SU-DHL-6 (cell line): ENCODE measurements at regions not wholly inside any gene's neighbourhood (a gene's known extent, or its start where the extent isn't known, plus 50 kb on each side); places are given as distances from the start of the nearest gene placed in this dataset.

Source experiments
- H2AFZ ChIP-seq: fragments of 200-600 bp; sonication (generic); 2 replicates; pipeline ENCODE4 v1.6.1; 2014; ENCODE audit warnings: low read depth, mild to moderate bottlenecking, moderate library complexity, mixed read lengths, antibody characterized with exemption, low read length; ENCODE audit not compliant: severe bottlenecking
- H3F3A ChIP-seq: fragments of 200-600 bp; shearing (Covaris generic); 2 replicates; pipeline ENCODE4 v1.6.0; 2016; ENCODE audit warnings: antibody characterized with exemption, mild to moderate bottlenecking; ENCODE audit not compliant: insufficient read depth
- H3K27ac ChIP-seq: fragments of 200-600 bp; sonication (generic); 2 replicates; pipeline ENCODE4 v1.5.1; 2016; ENCODE audit warnings: low read depth, mild to moderate bottlenecking, low read length, moderate library complexity, mixed read lengths
- H3K27me3 ChIP-seq: fragments of 200-600 bp; sonication (generic), shearing (Covaris generic); 2 replicates; pipeline ENCODE4 v1.6.0; 2014; ENCODE audit warnings: mild to moderate bottlenecking, low read length
- H3K36me3 ChIP-seq: fragments of 200-600 bp; sonication (generic); 2 replicates; pipeline ENCODE4 v1.6.1; 2014; ENCODE audit warnings: mild to moderate bottlenecking, low read length, mixed read lengths
- H3K4me2 ChIP-seq: fragments of 300-600, 200-600 bp; shearing (Covaris generic), sonication (generic); 2 replicates; pipeline ENCODE4 v1.6.0; 2014; ENCODE audit warnings: low read length, low read depth, mild to moderate bottlenecking; ENCODE audit not compliant: poor library complexity, severe bottlenecking
- H3K4me3 ChIP-seq: fragments of 200-600 bp; sonication (generic); 2 replicates; pipeline ENCODE4 v1.5.1; 2014; ENCODE audit warnings: antibody characterized with exemption, low read length, mild to moderate bottlenecking, mixed read lengths; ENCODE audit not compliant: insufficient read depth, poor library complexity, severe bottlenecking
- H3K79me2 ChIP-seq: fragments of 200-600 bp; sonication (generic); 2 replicates; pipeline ENCODE4 v1.6.1; 2014; ENCODE audit warnings: mild to moderate bottlenecking, low read length, moderate library complexity; ENCODE audit not compliant: insufficient read depth
- H3K9ac ChIP-seq: fragments of 200-600 bp; sonication (generic); 2 replicates; pipeline ENCODE4 v1.7.0; 2014; ENCODE audit warnings: mild to moderate bottlenecking, low read length
- H3K9me2 ChIP-seq: fragments of 200-600 bp; sonication (generic); replicated peaks from 2 replicates; pipeline ENCODE4 v1.6.1; 2014; ENCODE audit warnings: low read length; ENCODE audit not compliant: insufficient read depth
- H3K9me3 ChIP-seq: fragments of 200-600 bp; sonication (generic); 2 replicates; pipeline ENCODE4 v1.6.1; 2014; ENCODE audit warnings: low read length, mixed read lengths; ENCODE audit not compliant: insufficient read depth
- H4K20me1 ChIP-seq: fragments of 200-600 bp; sonication (generic); 2 replicates; pipeline ENCODE4 v1.6.1; 2014; ENCODE audit warnings: low read depth, mild to moderate bottlenecking, antibody characterized with exemption, low read length, moderate library complexity, mixed read lengths
- EZH2phosphoT487 ChIP-seq: fragments of 200-600 bp; sonication (generic), shearing (Covaris generic); conservative IDR thresholded peaks from 2 replicates; pipeline ENCODE4 v1.6.1; 2018; ENCODE audit warnings: mild to moderate bottlenecking, antibody characterized with exemption, low read length, moderate library complexity, mixed read lengths
- TF ChIP-seq, protein P1 (sequence below): fragments of 200-600 bp; sonication (generic); IDR thresholded peaks from one replicate; pipeline ENCODE4 v1.5.1; 2017; ENCODE audit warnings: antibody characterized with exemption, mild to moderate bottlenecking, low read length, moderate library complexity; ENCODE audit not compliant: insufficient read depth, poor library complexity, severe bottlenecking

DNA sequence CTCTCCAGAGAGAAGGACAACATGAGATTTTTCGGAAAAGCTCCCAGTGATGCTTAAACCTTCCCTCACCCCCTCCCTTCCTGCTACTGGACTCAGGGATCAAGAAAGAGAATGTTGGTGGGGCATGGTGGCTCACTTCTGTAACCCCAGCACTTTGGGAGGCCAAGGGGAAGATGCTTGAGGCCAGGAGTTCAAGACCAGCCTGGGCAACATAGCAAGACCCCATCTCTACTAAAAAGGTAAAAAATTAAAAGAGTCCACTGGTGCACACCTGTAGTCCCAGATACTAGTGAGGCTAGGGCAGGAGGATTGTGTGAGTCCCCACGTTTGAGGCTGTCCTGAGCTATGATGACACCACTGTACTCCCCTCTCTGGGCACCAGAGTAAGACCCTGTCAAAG is 162.9 kb upstream of the RAB4A start:
- Histone ChIP-seq H3K79me2 (no peaks in the 10 kb centered on the region), H3K9me3 (no peaks in the 10 kb centered on the region), H3K9me2 (no peaks in the 10 kb centered on the region), H3K27ac (no peak overlapping the region), H3K36me3 (no peaks in the 10 kb centered on the region), H3F3A (no peaks in the 10 kb centered on the region), H3K27me3 (no peaks in the 10 kb centered on the region), H3K4me3 (no peak overlapping the region), H4K20me1 (no peaks in the 10 kb centered on the region), H3K9ac (no peak overlapping the region), H3K4me2 (no peak overlapping the region), H2AFZ (no peak overlapping the region)
- TF ChIP-seq, protein P1, sequence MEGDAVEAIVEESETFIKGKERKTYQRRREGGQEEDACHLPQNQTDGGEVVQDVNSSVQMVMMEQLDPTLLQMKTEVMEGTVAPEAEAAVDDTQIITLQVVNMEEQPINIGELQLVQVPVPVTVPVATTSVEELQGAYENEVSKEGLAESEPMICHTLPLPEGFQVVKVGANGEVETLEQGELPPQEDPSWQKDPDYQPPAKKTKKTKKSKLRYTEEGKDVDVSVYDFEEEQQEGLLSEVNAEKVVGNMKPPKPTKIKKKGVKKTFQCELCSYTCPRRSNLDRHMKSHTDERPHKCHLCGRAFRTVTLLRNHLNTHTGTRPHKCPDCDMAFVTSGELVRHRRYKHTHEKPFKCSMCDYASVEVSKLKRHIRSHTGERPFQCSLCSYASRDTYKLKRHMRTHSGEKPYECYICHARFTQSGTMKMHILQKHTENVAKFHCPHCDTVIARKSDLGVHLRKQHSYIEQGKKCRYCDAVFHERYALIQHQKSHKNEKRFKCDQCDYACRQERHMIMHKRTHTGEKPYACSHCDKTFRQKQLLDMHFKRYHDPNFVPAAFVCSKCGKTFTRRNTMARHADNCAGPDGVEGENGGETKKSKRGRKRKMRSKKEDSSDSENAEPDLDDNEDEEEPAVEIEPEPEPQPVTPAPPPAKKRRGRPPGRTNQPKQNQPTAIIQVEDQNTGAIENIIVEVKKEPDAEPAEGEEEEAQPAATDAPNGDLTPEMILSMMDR, result no peak
- TF ChIP-seq EZH2phosphoT487, result no peak

DNA sequence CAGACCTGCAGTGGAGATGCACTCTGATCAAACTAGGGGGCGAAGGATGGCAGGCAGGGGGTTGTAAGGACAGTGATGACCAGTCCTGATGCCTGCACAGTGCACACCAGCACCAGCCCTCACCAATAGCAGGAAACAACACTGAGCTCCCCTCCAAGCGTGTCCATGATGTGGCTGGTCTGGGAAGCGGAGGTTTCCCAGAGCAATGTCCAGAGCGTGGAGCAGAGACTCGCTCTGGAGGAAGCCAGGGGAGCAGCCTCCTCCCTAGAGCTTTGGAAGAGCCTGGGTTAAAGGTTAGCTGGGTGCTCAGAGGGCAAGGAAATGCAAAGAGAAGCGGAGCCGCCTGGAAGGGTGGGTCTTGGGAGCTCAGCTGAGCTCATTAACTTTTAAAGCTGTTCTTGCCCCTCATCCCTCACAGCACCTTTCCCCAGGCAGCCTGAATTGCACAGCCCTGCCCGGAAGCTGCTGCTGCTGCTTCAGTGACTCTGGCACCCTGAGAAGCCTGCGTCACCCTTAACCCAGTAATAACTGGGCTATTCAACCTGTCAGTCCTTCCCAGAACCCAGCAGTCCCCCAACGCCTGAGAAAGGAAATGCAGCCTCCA is 162.2 kb upstream of the RAB4A start:
- Histone ChIP-seq H4K20me1 (no peaks in the 10 kb centered on the region), H3K27ac (no peak overlapping the region), H2AFZ (no peak overlapping the region), H3K9ac (no peak overlapping the region), H3K79me2 (no peaks in the 10 kb centered on the region), H3K9me2 (no peaks in the 10 kb centered on the region), H3K4me3 (no peak overlapping the region), H3F3A (no peaks in the 10 kb centered on the region), H3K9me3 (no peaks in the 10 kb centered on the region), H3K36me3 (no peaks in the 10 kb centered on the region), H3K4me2 (no peak overlapping the region), H3K27me3 (no peaks in the 10 kb centered on the region)
- no peak for TF ChIP-seq EZH2phosphoT487
- TF ChIP-seq, protein P1, result no peak

DNA sequence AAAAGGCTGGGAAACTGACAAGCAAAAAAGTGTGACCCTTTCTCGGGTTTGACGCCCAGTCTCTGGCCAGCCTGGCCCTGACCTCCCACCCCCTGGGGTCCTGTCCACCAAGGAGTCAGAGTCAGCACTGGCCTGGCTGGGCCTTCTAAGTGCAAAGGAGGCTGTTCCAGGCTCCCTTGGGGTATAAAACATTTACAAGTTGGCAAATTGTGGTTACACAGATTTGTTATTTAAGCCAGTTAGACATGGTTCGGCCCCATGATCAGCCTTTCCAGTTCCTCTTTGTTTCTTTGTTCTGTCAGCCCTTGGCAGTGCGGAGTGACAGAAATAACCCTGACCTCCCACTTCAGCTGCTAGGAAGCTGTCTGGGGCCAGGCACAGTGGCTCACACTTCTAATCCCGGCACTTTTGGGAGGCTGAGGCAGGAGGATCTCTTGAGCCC is 161.6 kb upstream of the RAB4A start:
- TF ChIP-seq, protein P1, result no peak
- TF ChIP-seq EZH2phosphoT487, result no peak
- Histone ChIP-seq H3K9me2 (no peaks in the 10 kb centered on the region), H4K20me1 (no peaks in the 10 kb centered on the region), H3K36me3 (no peaks in the 10 kb centered on the region), H3K79me2 (no peaks in the 10 kb centered on the region), H3K9ac (no peak overlapping the region), H3F3A (no peaks in the 10 kb centered on the region), H3K4me2 (no peak overlapping the region), H2AFZ (no peak overlapping the region), H3K27ac (no peak overlapping the region), H3K9me3 (no peaks in the 10 kb centered on the region), H3K4me3 (no peak overlapping the region), H3K27me3 (no peaks in the 10 kb centered on the region)
